HepG2 (cell line): ENCODE measurements at regions not wholly inside any gene's neighbourhood (a gene's known extent, or its start where the extent isn't known, plus 50 kb on each side); places are given as distances from the start of the nearest gene placed in this dataset.
"Not testable (repeated sequence)": the region's sequence is repeated elsewhere in the genome, so short reads cannot be mapped to it uniquely, and the experiment has no call there.

ENCODE experiments used
- ATAC-seq: fragments of 200-7000 bp; cut with Tn5 transposase; 3 replicates; pipeline ENCODE4 v1.9.1; 2020; ENCODE audit warnings: mild to moderate bottlenecking, moderate library complexity
- BruUV-seq: library from RNA; stranded (reverse); fragments of 400-500 nt; replicated peaks from 2 replicates; lab custom pipeline; 2021; lab: Mats Ljungman, UMichigan
- CTCF ChIA-PET: fragments of 300-600 bp; formaldehyde crosslinking; extraction: SDS; loops from one replicate; lab custom pipeline; 2021; ENCODE audit warnings: low total read pairs, inconsistent platforms, low intra/inter-chr PET ratio; lab: Yijun Ruan, JAX
- POLR2A ChIA-PET: fragments of 350-600 bp; sonication (Branson Sonifier 250); formaldehyde crosslinking; loops from one replicate; lab custom pipeline; 2020; ENCODE audit warnings: antibody characterized with exemption, inconsistent platforms; lab: Yijun Ruan, JAX
- DNase-seq: peaks from one replicate; pipeline ENCODE4 v3.0.0-alpha.2; 2015; ENCODE audit warnings: low spot score
- FAIRE-seq: peaks from 3 replicates; lab custom pipeline; 2011; peaks lifted over from hg19 to GRCh38; lab: Jason Lieb, UNC
- H2AFZ ChIP-seq: one replicate; pipeline ENCODE4 v1.6.1; 2011; ENCODE audit warnings: low read length, inconsistent platforms
- H3K27ac ChIP-seq: fragments of 300-600 bp; 3 replicates; pipeline ENCODE4 v1.8.0; 2011; ENCODE audit warnings: mixed run types, mild to moderate bottlenecking, mixed read lengths, low read length, inconsistent platforms; ENCODE audit not compliant: insufficient read depth; ENCODE audit errors: extremely low read length
- H3K27me3 ChIP-seq, 2 experiments: fragments of 200-600 bp in 1 of 2; 2 replicates in 1 of 2; 3 replicates in 1 of 2; pipeline versions ENCODE4 v1.6.0 to v1.8.0; 2011; ENCODE audit warnings: low read length in 2 of 2, mild to moderate bottlenecking in 2 of 2, moderate library complexity in 2 of 2, inconsistent platforms in 1 of 2; ENCODE audit not compliant: insufficient read depth in 2 of 2, control insufficient read depth in 1 of 2
- H3K36me3 ChIP-seq, 2 experiments: fragments of 200-600 bp in 1 of 2; replicated peaks in 1 of 2; 2 replicates in 1 of 2; 3 replicates in 1 of 2; pipeline versions ENCODE4 v1.5.1 to v1.8.0; 2011; ENCODE audit warnings: low read length in 2 of 2, inconsistent platforms in 1 of 2; ENCODE audit not compliant: insufficient read depth in 2 of 2, control insufficient read depth in 1 of 2
- H3K4me1 ChIP-seq: 2 replicates; pipeline ENCODE4 v1.5.1; 2012; ENCODE audit warnings: low read length, inconsistent platforms; ENCODE audit not compliant: insufficient read depth
- H3K4me2 ChIP-seq: 2 replicates; pipeline ENCODE4 v1.6.0; 2011; ENCODE audit warnings: low read depth, low read length, inconsistent platforms
- H3K4me3 ChIP-seq, 3 experiments: fragments of 200-600 bp in 1 of 3; sonication (generic), shearing (Covaris generic) in 1 of 3; replicated peaks in 1 of 3; 2 replicates each; pipeline ENCODE4 v1.5.1; 2011 to 2016; ENCODE audit warnings: low read length in 3 of 3, inconsistent platforms in 2 of 3, low read depth in 2 of 3, mild to moderate bottlenecking in 2 of 3, control low read depth in 1 of 3, mixed read lengths in 1 of 3; ENCODE audit not compliant: insufficient read depth in 1 of 3
- H3K79me2 ChIP-seq: one replicate; pipeline ENCODE4 v1.6.1; 2011; ENCODE audit warnings: low read length, inconsistent platforms; ENCODE audit not compliant: insufficient read depth
- H3K9ac ChIP-seq: 2 replicates; pipeline ENCODE4 v1.6.0; 2011; ENCODE audit warnings: mild to moderate bottlenecking, low read depth, low read length, inconsistent platforms; ENCODE audit not compliant: insufficient read depth
- H3K9me3 ChIP-seq: 2 replicates; pipeline ENCODE4 v1.5.1; 2012; ENCODE audit warnings: mild to moderate bottlenecking, low read length
- H4K20me1 ChIP-seq: 2 replicates; pipeline ENCODE4 v1.6.0; 2011; ENCODE audit warnings: inconsistent platforms, mild to moderate bottlenecking, low read length, moderate library complexity; ENCODE audit not compliant: insufficient read depth
- ATM ChIP-seq: fragments of 450-650 bp; IDR thresholded peaks from 2 replicates; pipeline ENCODE4 v1.7.1; 2017; ENCODE audit warnings: mild to moderate bottlenecking, borderline replicate concordance
- BHLHE40 ChIP-seq: IDR thresholded peaks from 2 replicates; pipeline ENCODE4 v1.6.1; 2011; ENCODE audit warnings: low read length, improper control_type of control experiment
- GFI1 ChIP-seq: sonication (generic); formaldehyde crosslinking; IDR thresholded peaks from 2 replicates; pipeline ENCODE4 v1.5.0; 2020; ENCODE audit warnings: missing genetic modification reagents, mild to moderate bottlenecking, borderline replicate concordance
- SALL1 ChIP-seq: sonication (generic); formaldehyde crosslinking; IDR thresholded peaks from 2 replicates; pipeline ENCODE4 v1.8.0; 2022; ENCODE audit warnings: mild to moderate bottlenecking, missing genetic modification reagents
- ZBTB20 ChIP-seq: sonication (generic); formaldehyde crosslinking; IDR thresholded peaks from 2 replicates; pipeline ENCODE4 v1.8.1; 2023; ENCODE audit warnings: missing genetic modification reagents, low read depth, mild to moderate bottlenecking, borderline replicate concordance
- ZNF224 ChIP-seq: sonication (generic); formaldehyde crosslinking; IDR thresholded peaks from 2 replicates; pipeline ENCODE4 v1.5.0; 2020; ENCODE audit warnings: mild to moderate bottlenecking, missing genetic modification reagents
- ZNF253 ChIP-seq: sonication (generic); formaldehyde crosslinking; IDR thresholded peaks from 2 replicates; pipeline ENCODE4 v1.8.0; 2022; ENCODE audit warnings: mild to moderate bottlenecking, missing genetic modification reagents, borderline replicate concordance
- ZNF33A ChIP-seq: sonication (generic); formaldehyde crosslinking; IDR thresholded peaks from 2 replicates; pipeline ENCODE4 v1.5.1; 2020; ENCODE audit warnings: missing genetic modification reagents, mild to moderate bottlenecking, moderate library complexity, borderline replicate concordance
- ZNF569 ChIP-seq: sonication (generic); formaldehyde crosslinking; IDR thresholded peaks from 2 replicates; pipeline ENCODE4 v1.5.0; 2020; ENCODE audit warnings: mild to moderate bottlenecking, missing genetic modification reagents, moderate library complexity, borderline replicate concordance
- WGBS: methylation state at CpG from one replicate; pipeline ENCODE4 v1.1.6; 2017; ENCODE audit warnings: low lambda C conversion rate; 5-methylcytosine and 5-hydroxymethylcytosine counted together
- in situ Hi-C: cut with HindIII; loops from 2 replicates; pipeline ENCODE4 v1.10.0; 2017; ENCODE audit warnings: low pct_unique_long_range_greater_than_20kb; ENCODE audit not compliant: extremely low pct_ligation_motif_present
- intact Hi-C: fragments of 100-400 bp; cut with micrococcal nuclease; formaldehyde crosslinking; loops from one replicate; pipeline ENCODE4 v1.10.0; 2022; ENCODE audit not compliant: unreplicated experiment
- TF ChIP-seq, protein P1 (sequence below): sonication (generic); formaldehyde crosslinking; IDR thresholded peaks from 2 replicates; pipeline ENCODE4 v1.5.0; 2020; ENCODE audit warnings: mild to moderate bottlenecking, missing genetic modification reagents
- TF ChIP-seq, protein P2 (sequence below), 2 experiments: fragments of 450-650 bp in 1 of 2; sonication (generic) in 1 of 2; formaldehyde crosslinking in 1 of 2; IDR thresholded peaks; 2 replicates each; pipeline versions ENCODE4 v1.6.1 to v1.8.0; 2016 to 2022; ENCODE audit warnings: antibody characterized with exemption in 1 of 2, mild to moderate bottlenecking in 1 of 2, missing genetic modification reagents in 1 of 2
- TF ChIP-seq, protein P3 (sequence below): sonication (generic); formaldehyde crosslinking; IDR thresholded peaks from 2 replicates; pipeline ENCODE4 v1.4.0; 2020; ENCODE audit warnings: missing genetic modification reagents

DNA sequence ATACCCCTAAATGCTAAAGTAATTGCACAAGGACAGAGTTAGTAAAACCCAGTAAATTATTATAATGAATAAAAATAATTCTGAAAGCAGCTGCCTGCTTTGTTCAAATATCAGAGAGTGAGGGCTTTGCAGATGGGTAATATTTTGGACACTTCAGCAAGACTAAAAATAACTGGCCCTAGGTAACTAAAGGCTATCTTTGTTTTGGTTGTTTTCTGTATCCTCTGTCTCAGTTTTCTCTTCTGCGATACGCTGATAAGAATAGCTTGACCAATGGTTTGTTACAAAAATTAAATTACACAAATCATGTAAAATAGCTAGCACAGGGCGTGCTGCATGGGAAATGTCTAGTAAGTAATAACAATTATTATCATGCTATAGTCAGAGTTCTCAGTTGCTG is 204.7 kb downstream of the FGFR2 start (continued):
- TF ChIP-seq, protein P1, sequence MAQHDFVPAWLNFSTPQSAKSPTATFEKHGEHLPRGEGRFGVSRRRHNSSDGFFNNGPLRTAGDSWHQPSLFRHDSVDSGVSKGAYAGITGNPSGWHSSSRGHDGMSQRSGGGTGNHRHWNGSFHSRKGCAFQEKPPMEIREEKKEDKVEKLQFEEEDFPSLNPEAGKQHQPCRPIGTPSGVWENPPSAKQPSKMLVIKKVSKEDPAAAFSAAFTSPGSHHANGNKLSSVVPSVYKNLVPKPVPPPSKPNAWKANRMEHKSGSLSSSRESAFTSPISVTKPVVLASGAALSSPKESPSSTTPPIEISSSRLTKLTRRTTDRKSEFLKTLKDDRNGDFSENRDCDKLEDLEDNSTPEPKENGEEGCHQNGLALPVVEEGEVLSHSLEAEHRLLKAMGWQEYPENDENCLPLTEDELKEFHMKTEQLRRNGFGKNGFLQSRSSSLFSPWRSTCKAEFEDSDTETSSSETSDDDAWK (CRISPR knock-in tag) = no peak
- no peak for TF ChIP-seq GFI1
- TF ChIP-seq, protein P2, sequence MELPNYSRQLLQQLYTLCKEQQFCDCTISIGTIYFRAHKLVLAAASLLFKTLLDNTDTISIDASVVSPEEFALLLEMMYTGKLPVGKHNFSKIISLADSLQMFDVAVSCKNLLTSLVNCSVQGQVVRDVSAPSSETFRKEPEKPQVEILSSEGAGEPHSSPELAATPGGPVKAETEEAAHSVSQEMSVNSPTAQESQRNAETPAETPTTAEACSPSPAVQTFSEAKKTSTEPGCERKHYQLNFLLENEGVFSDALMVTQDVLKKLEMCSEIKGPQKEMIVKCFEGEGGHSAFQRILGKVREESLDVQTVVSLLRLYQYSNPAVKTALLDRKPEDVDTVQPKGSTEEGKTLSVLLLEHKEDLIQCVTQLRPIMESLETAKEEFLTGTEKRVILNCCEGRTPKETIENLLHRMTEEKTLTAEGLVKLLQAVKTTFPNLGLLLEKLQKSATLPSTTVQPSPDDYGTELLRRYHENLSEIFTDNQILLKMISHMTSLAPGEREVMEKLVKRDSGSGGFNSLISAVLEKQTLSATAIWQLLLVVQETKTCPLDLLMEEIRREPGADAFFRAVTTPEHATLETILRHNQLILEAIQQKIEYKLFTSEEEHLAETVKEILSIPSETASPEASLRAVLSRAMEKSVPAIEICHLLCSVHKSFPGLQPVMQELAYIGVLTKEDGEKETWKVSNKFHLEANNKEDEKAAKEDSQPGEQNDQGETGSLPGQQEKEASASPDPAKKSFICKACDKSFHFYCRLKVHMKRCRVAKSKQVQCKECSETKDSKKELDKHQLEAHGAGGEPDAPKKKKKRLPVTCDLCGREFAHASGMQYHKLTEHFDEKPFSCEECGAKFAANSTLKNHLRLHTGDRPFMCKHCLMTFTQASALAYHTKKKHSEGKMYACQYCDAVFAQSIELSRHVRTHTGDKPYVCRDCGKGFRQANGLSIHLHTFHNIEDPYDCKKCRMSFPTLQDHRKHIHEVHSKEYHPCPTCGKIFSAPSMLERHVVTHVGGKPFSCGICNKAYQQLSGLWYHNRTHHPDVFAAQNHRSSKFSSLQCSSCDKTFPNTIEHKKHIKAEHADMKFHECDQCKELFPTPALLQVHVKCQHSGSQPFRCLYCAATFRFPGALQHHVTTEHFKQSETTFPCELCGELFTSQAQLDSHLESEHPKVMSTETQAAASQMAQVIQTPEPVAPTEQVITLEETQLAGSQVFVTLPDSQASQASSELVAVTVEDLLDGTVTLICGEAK (IDR thresholded peaks at IDR 0.05) = no peak
- TF ChIP-seq, protein P2 (CRISPR knock-in tag; IDR thresholded peaks at IDR 0.05) = no peak
- TF ChIP-seq ZNF33A (CRISPR knock-in tag) = no peak
- TF ChIP-seq SALL1 (CRISPR knock-in tag) = no peak
- TF ChIP-seq ZNF569 (CRISPR knock-in tag) = no peak
- no peak for TF ChIP-seq BHLHE40
- no peak for TF ChIP-seq ZNF253 (CRISPR knock-in tag)
- TF ChIP-seq, protein P3, sequence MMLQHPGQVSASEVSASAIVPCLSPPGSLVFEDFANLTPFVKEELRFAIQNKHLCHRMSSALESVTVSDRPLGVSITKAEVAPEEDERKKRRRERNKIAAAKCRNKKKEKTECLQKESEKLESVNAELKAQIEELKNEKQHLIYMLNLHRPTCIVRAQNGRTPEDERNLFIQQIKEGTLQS (CRISPR knock-in tag) = no peak
- TF ChIP-seq ZNF224 (CRISPR knock-in tag) = no peak
- TF ChIP-seq ATM = no peak
- no peak for TF ChIP-seq ZBTB20 (CRISPR knock-in tag)

DNA sequence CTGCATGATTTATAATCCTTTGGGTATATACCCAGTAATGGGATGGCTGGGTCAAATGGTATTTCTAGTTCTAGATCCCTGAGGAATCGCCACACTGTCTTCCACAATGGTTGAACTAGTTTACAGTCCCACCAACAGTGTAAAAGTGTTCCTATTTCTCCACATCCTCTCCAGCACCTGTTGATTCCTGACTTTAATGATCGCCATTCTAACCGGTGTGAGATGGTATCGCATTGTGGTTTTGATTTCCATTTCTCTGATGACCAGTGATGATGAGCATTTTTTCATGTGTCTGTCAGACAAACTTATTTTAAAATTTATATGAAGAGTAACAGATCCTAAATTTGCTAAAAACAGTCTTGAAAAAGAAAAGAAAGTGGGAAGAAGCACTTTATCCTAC is 197.7 kb downstream of the FGFR2 start:
- 56% methylated on average over 4 of the region's 4 CpGs for WGBS
- DNase-seq, ATAC-seq, H3K4me3 ChIP-seq, H3K79me2 ChIP-seq, BruUV-seq, H3K9me3 ChIP-seq, H3K27ac ChIP-seq, H3K36me3 ChIP-seq, FAIRE-seq, H4K20me1 ChIP-seq, CTCF ChIA-PET, intact Hi-C loops, H2AFZ ChIP-seq, H3K9ac ChIP-seq, H3K4me2 ChIP-seq, H3K4me1 ChIP-seq, H3K27me3 ChIP-seq, POLR2A ChIA-PET, in situ Hi-C loops: not testable (repeated sequence)
